ENCODE measurements at regions not wholly inside any gene's neighbourhood (a gene's known extent, or its start where the extent isn't known, plus 50 kb on each side); places are given as distances from the start of the nearest gene placed in this dataset.

- Mint-ChIP-seq H3K9me3 (ENCODE audit: unreplicated experiment) (peaks cover 9% of the 10 kb centered on the region), H3K36me3 (ENCODE audit: insufficient read depth, unreplicated experiment) (no peaks in the 10 kb centered on the region), H3K4me1 (ENCODE audit: insufficient read depth, unreplicated experiment) (no peaks in the 10 kb centered on the region), H3K27ac (ENCODE audit: low read depth, unreplicated experiment) (no peak overlapping the region), H3K27me3 (ENCODE audit: insufficient read depth, unreplicated experiment) (no peaks in the 10 kb centered on the region), H3K4me3 (ENCODE audit: unreplicated experiment) (no peak overlapping the region)
- POLR2A ChIA-PET: no interaction called here
- no TSS peak for BruUV-seq (replicated peaks)
- no peak for DNase-seq (ENCODE audit: unreplicated experiment)
- intact Hi-C loops (cut with micrococcal nuclease): no loop called here
- CTCF ChIA-PET: no interaction called here
- no peak for TF ChIP-seq CTCF (IDR thresholded peaks at IDR 0.05; ENCODE audit: unreplicated experiment)
Observed at GRCh38 chr13:107413005-107413404, 802.3 kb downstream of the LIG4 start.

GRCh38 chr13:107407074-107407473 is 808.3 kb downstream of the LIG4 start:
- H3K27ac Mint-ChIP-seq (ENCODE audit: low read depth, unreplicated experiment): no peak overlapping the region
- CTCF ChIA-PET: interaction anchor here (0.6 to 0.7 kb wide), 3 partner anchors 14 to 195 kb away, joined by 3 read pairs; no protein-coding TSS in a partner anchor
- no peaks in the 10 kb centered on the region for H3K27me3 Mint-ChIP-seq (ENCODE audit: insufficient read depth, unreplicated experiment)
- DNase-seq (ENCODE audit: unreplicated experiment): no peak
- no TSS peak for BruUV-seq (replicated peaks)
- no peak overlapping the region for H3K4me3 Mint-ChIP-seq (ENCODE audit: unreplicated experiment)
- no peaks in the 10 kb centered on the region for H3K4me1 Mint-ChIP-seq (ENCODE audit: insufficient read depth, unreplicated experiment)
- intact Hi-C loops (cut with micrococcal nuclease): no loop called here
- H3K36me3 Mint-ChIP-seq (ENCODE audit: insufficient read depth, unreplicated experiment): no peaks in the 10 kb centered on the region
- POLR2A ChIA-PET: no interaction called here
- no peak for TF ChIP-seq CTCF (IDR thresholded peaks at IDR 0.05; ENCODE audit: unreplicated experiment)
- H3K9me3 Mint-ChIP-seq (ENCODE audit: unreplicated experiment): peaks cover 22% of the 10 kb centered on the region

- no peak for TF ChIP-seq CTCF (IDR thresholded peaks at IDR 0.05; ENCODE audit: unreplicated experiment)
- H3K9me3 Mint-ChIP-seq (ENCODE audit: unreplicated experiment): no peaks in the 10 kb centered on the region
- POLR2A ChIA-PET: no interaction called here
- no peaks in the 10 kb centered on the region for H3K4me1 Mint-ChIP-seq (ENCODE audit: insufficient read depth, unreplicated experiment)
- no peak overlapping the region for H3K4me3 Mint-ChIP-seq (ENCODE audit: unreplicated experiment)
- no peak overlapping the region for H3K27ac Mint-ChIP-seq (ENCODE audit: low read depth, unreplicated experiment)
- no TSS peak for BruUV-seq (replicated peaks)
- no peaks in the 10 kb centered on the region for H3K36me3 Mint-ChIP-seq (ENCODE audit: insufficient read depth, unreplicated experiment)
- no peak for DNase-seq (ENCODE audit: unreplicated experiment)
- H3K27me3 Mint-ChIP-seq (ENCODE audit: insufficient read depth, unreplicated experiment): no peaks in the 10 kb centered on the region
- intact Hi-C loops (cut with micrococcal nuclease): no loop called here
- CTCF ChIA-PET: interaction anchor here (0.6 to 1.3 kb wide), 3 partner anchors 10 to 254 kb away, joined by 3 to 4 read pairs (median 3); no protein-coding TSS in a partner anchor
Observed at GRCh38 chr13:107395927-107396662, 819.2 kb downstream of the LIG4 start.

- no peaks in the 10 kb centered on the region for H3K4me1 Mint-ChIP-seq (ENCODE audit: insufficient read depth, unreplicated experiment)
- no peaks in the 10 kb centered on the region for H3K36me3 Mint-ChIP-seq (ENCODE audit: insufficient read depth, unreplicated experiment)
- POLR2A ChIA-PET: no interaction called here
- no peak for DNase-seq (ENCODE audit: unreplicated experiment)
- no peak overlapping the region for H3K27ac Mint-ChIP-seq (ENCODE audit: low read depth, unreplicated experiment)
- no peak for TF ChIP-seq CTCF (IDR thresholded peaks at IDR 0.05; ENCODE audit: unreplicated experiment)
- CTCF ChIA-PET: interaction anchor here (1.0 kb wide), 1 partner anchor 19 kb away, joined by 3 read pairs; no protein-coding TSS in a partner anchor
- H3K4me3 Mint-ChIP-seq (ENCODE audit: unreplicated experiment): no peak overlapping the region
- intact Hi-C loops (cut with micrococcal nuclease): no loop called here
- no peaks in the 10 kb centered on the region for H3K9me3 Mint-ChIP-seq (ENCODE audit: unreplicated experiment)
- no peaks in the 10 kb centered on the region for H3K27me3 Mint-ChIP-seq (ENCODE audit: insufficient read depth, unreplicated experiment)
- BruUV-seq (replicated peaks): no TSS peak
Observed at GRCh38 chr13:107392205-107392604, 823.1 kb downstream of the LIG4 start.

All from MCF 10A (cell line).